Endothelial cell of umbilical vein (primary cell): ENCODE measurements at regions not wholly inside any gene's neighbourhood (a gene's known extent, or its start where the extent isn't known, plus 50 kb on each side); places are given as distances from the start of the nearest gene placed in this dataset.

Source experiments
- BruUV-seq: library from RNA; stranded (reverse); fragments of 400-500 nt; replicated peaks from 2 replicates; lab custom pipeline; 2021; lab: Mats Ljungman, UMichigan
- CTCF ChIA-PET: fragments of 300-600, 350-600 bp; sonication (Branson Sonifier 250); formaldehyde crosslinking; loops from one replicate; lab custom pipeline; 2021; ENCODE audit warnings: antibody characterized with exemption, inconsistent platforms; lab: Charles Lee
- POLR2A ChIA-PET: fragments of 300-600, 350-600 bp; sonication (Branson Sonifier 250); formaldehyde crosslinking; loops from one replicate; lab custom pipeline; 2021; ENCODE audit warnings: antibody characterized with exemption, inconsistent platforms; lab: Charles Lee
- DNase-seq: peaks from one replicate; pipeline ENCODE4 v3.0.0-alpha.2; 2011; ENCODE audit warnings: low read depth, low spot score
- FAIRE-seq: peaks from 2 replicates; lab custom pipeline; 2011; peaks lifted over from hg19 to GRCh38; lab: Jason Lieb, UNC
- H2AFZ ChIP-seq: 2 replicates; pipeline ENCODE4 v1.6.0; 2012; ENCODE audit warnings: low read depth, low read length, control low read depth, inconsistent platforms
- H3K27ac ChIP-seq: 2 replicates; pipeline ENCODE4 v1.5.1; 2011; ENCODE audit warnings: low read depth, mild to moderate bottlenecking, control low read depth, low read length, moderate library complexity; ENCODE audit not compliant: insufficient read depth
- H3K27me3 ChIP-seq, 2 experiments: 2 replicates each; pipeline versions ENCODE4 v1.6.0 to v1.6.1; 2011; ENCODE audit warnings: low read length in 2 of 2, mixed read lengths in 1 of 2; ENCODE audit not compliant: control insufficient read depth in 2 of 2, insufficient read depth in 2 of 2
- H3K36me3 ChIP-seq, 2 experiments: 2 replicates in 1 of 2; 3 replicates in 1 of 2; pipeline ENCODE4 v1.5.1; 2011; ENCODE audit warnings: low read length in 2 of 2, mild to moderate bottlenecking in 1 of 2, moderate library complexity in 1 of 2; ENCODE audit not compliant: control insufficient read depth in 2 of 2, insufficient read depth in 2 of 2; ENCODE audit errors: extremely low read depth in 1 of 2
- H3K4me1 ChIP-seq: 3 replicates; pipeline ENCODE4 v1.5.1; 2011; ENCODE audit warnings: mild to moderate bottlenecking, low read length; ENCODE audit not compliant: control insufficient read depth, insufficient read depth; ENCODE audit errors: extremely low read depth
- H3K4me2 ChIP-seq: 2 replicates; pipeline ENCODE4 v1.6.1; 2011; ENCODE audit warnings: low read length, control low read depth, mixed read lengths; ENCODE audit not compliant: insufficient read depth
- H3K4me3 ChIP-seq, 3 experiments: fragments of 200-600 bp in 1 of 3; sonication (generic), shearing (Covaris generic) in 1 of 3; replicated peaks in 1 of 3; 2 replicates each; pipeline ENCODE4 v1.5.1; 2011 to 2016; ENCODE audit warnings: control low read depth in 3 of 3, low read length in 3 of 3, mild to moderate bottlenecking in 2 of 3, inconsistent platforms in 1 of 3, low read depth in 1 of 3, moderate library complexity in 1 of 3; ENCODE audit not compliant: insufficient read depth in 1 of 3
- H3K79me2 ChIP-seq: 2 replicates; pipeline ENCODE4 v1.6.0; 2012; ENCODE audit warnings: low read length, inconsistent platforms; ENCODE audit not compliant: control insufficient read depth, insufficient read depth
- H3K9ac ChIP-seq: replicated peaks from 2 replicates; pipeline ENCODE3; 2011; ENCODE audit warnings: low read length, control low read depth; ENCODE audit not compliant: insufficient read depth; ENCODE audit errors: extremely low read depth
- H3K9me1 ChIP-seq: replicated peaks from 3 replicates; pipeline ENCODE4 v1.6.0; 2011; ENCODE audit warnings: mild to moderate bottlenecking, low read length; ENCODE audit not compliant: control insufficient read depth, insufficient read depth; ENCODE audit errors: extremely low read depth
- H3K9me3 ChIP-seq: replicated peaks from 2 replicates; pipeline ENCODE4 v1.5.1; 2012; ENCODE audit warnings: low read length, inconsistent platforms; ENCODE audit not compliant: control insufficient read depth, insufficient read depth
- H4K20me1 ChIP-seq: replicated peaks from 2 replicates; pipeline ENCODE3; 2011; ENCODE audit warnings: mild to moderate bottlenecking, low read length; ENCODE audit not compliant: control insufficient read depth, insufficient read depth; ENCODE audit errors: extremely low read depth
- CTCF ChIP-seq, 2 donors: IDR thresholded peaks; 1 replicate in 1 of 2; 2 replicates in 1 of 2; pipeline ENCODE4 v1.5.1; 2011; ENCODE audit warnings: low read length in 2 of 2, mild to moderate bottlenecking in 2 of 2, moderate library complexity in 2 of 2, control low read depth in 1 of 2, inconsistent platforms in 1 of 2, low read depth in 1 of 2; ENCODE audit not compliant: insufficient read depth in 1 of 2; ENCODE audit errors: extremely low read depth in 1 of 2
- EZH2 ChIP-seq: IDR thresholded peaks from 2 replicates; pipeline ENCODE4 v1.6.1; 2012; ENCODE audit warnings: borderline replicate concordance, low read depth, mild to moderate bottlenecking, moderate library complexity, low read length, inconsistent platforms; ENCODE audit not compliant: severe bottlenecking
- FOS ChIP-seq: IDR thresholded peaks from 2 replicates; pipeline ENCODE4 v1.6.1; 2011; ENCODE audit warnings: mild to moderate bottlenecking, low read length, moderate library complexity, borderline replicate concordance; ENCODE audit not compliant: insufficient read depth
- GATA2 ChIP-seq: IDR thresholded peaks from 2 replicates; pipeline ENCODE4 v1.7.0; 2011; ENCODE audit warnings: low read depth, mild to moderate bottlenecking, moderate library complexity, mixed read lengths, low read length; ENCODE audit not compliant: insufficient read length, insufficient read depth
- JUN ChIP-seq: IDR thresholded peaks from 2 replicates; pipeline ENCODE4 v1.6.1; 2011; ENCODE audit warnings: borderline replicate concordance, low read depth; ENCODE audit not compliant: insufficient read length, insufficient read depth
- MYC ChIP-seq: IDR thresholded peaks from one replicate; pipeline ENCODE4 v1.6.1; 2011; ENCODE audit warnings: mild to moderate bottlenecking, low read depth, low read length
- POLR2A ChIP-seq: IDR thresholded peaks from 2 replicates; pipeline ENCODE4 v1.6.1; 2012; ENCODE audit warnings: low read depth, mild to moderate bottlenecking, control low read depth, low read length
- POLR2AphosphoS5 ChIP-seq: IDR thresholded peaks from 2 replicates; pipeline ENCODE4 v1.6.1; 2012; ENCODE audit warnings: low read depth, mild to moderate bottlenecking, control low read depth, low read length, moderate library complexity; ENCODE audit not compliant: insufficient read depth
- dilution Hi-C: fragments of 300-500 bp; cut with MboI; formaldehyde crosslinking; loops from one replicate; pipeline ENCODE4 v1.15.0; 2019; ENCODE audit warnings: low sequenced_read_pairs; ENCODE audit not compliant: extremely low pct_ligation_motif_present
- intact Hi-C: fragments of 100-400 bp; cut with micrococcal nuclease; formaldehyde crosslinking; loops from one replicate; pipeline ENCODE4 v1.10.0; 2022
- TF ChIP-seq, protein P1 (sequence below): IDR thresholded peaks from 2 replicates; pipeline ENCODE4 v1.6.1; 2011; ENCODE audit not compliant: insufficient read depth, insufficient read length

GRCh38 chr5:52443187-52443586 lies 344.5 kb upstream of the ITGA1 start:
- H3K9ac ChIP-seq = no peak overlapping the region
- no peak overlapping the region for H3K27ac ChIP-seq
- H3K4me1 ChIP-seq = no peaks in the 10 kb centered on the region
- no peak overlapping the region for H3K4me2 ChIP-seq
- dilution Hi-C loops (no loop called here), intact Hi-C loops (no loop called here)
- no peaks in the 10 kb centered on the region for H3K27me3 ChIP-seq
- no peak for TF ChIP-seq MYC
- no peak for TF ChIP-seq POLR2AphosphoS5
- TF ChIP-seq CTCF (IDR thresholded peaks at IDR 0.05; ENCODE audit: extremely low read depth in 1 of 2, insufficient read depth in 1 of 2, low read depth in 1 of 2, low read length in 2 of 2) = no peak
- TF ChIP-seq, protein P1, sequence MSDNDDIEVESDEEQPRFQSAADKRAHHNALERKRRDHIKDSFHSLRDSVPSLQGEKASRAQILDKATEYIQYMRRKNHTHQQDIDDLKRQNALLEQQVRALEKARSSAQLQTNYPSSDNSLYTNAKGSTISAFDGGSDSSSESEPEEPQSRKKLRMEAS = no peak
- no peak for TF ChIP-seq POLR2A
- TF ChIP-seq FOS = no peak
- TF ChIP-seq EZH2 = no peak
- no peak for TF ChIP-seq GATA2
- TF ChIP-seq JUN = no peak
- no peaks in the 10 kb centered on the region for H3K9me3 ChIP-seq
- no peaks in the 10 kb centered on the region for H3K9me1 ChIP-seq
- H3K4me3 ChIP-seq = no peak overlapping the region
- ChIA-PET CTCF (no interaction called here), POLR2A (no interaction called here)
- DNase-seq = no peak
- no peaks in the 10 kb centered on the region for H3K36me3 ChIP-seq
- H4K20me1 ChIP-seq = no peaks in the 10 kb centered on the region
- FAIRE-seq = no peak
- H3K79me2 ChIP-seq = no peaks in the 10 kb centered on the region
- H2AFZ ChIP-seq = no peak overlapping the region
- BruUV-seq = no TSS peak
